ENCODE measurements at regions not wholly inside any gene's neighbourhood (a gene's known extent, or its start where the extent isn't known, plus 50 kb on each side); places are given as distances from the start of the nearest gene placed in this dataset.

DNA sequence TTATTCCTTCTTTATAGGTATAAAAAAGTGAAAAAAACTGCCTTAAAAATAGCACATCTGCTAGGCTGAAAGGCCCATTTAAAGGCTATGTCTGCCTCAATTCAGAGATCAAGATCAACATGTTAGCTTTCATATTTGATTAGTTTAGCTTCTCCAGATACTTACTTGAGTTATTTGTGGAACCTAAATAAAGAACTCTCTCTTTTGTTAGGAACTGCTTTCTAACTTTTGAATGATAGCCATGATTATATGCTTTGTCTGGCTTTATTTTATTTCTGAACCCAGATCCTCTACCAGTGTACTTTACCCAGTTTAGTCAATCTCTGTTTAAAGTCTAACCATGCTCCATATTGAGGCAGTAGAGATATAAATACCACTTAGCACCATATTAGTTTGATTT is 515.5 kb upstream of the SEMA3D start:
- no peak overlapping the region for H3K27ac ChIP-seq
- no peak for TF ChIP-seq ZFX (IDR thresholded peaks at IDR 0.05; ENCODE audit: borderline replicate concordance)
- TF ChIP-seq, protein P1, sequence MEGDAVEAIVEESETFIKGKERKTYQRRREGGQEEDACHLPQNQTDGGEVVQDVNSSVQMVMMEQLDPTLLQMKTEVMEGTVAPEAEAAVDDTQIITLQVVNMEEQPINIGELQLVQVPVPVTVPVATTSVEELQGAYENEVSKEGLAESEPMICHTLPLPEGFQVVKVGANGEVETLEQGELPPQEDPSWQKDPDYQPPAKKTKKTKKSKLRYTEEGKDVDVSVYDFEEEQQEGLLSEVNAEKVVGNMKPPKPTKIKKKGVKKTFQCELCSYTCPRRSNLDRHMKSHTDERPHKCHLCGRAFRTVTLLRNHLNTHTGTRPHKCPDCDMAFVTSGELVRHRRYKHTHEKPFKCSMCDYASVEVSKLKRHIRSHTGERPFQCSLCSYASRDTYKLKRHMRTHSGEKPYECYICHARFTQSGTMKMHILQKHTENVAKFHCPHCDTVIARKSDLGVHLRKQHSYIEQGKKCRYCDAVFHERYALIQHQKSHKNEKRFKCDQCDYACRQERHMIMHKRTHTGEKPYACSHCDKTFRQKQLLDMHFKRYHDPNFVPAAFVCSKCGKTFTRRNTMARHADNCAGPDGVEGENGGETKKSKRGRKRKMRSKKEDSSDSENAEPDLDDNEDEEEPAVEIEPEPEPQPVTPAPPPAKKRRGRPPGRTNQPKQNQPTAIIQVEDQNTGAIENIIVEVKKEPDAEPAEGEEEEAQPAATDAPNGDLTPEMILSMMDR (IDR thresholded peaks at IDR 0.05) = no peak

- no peak for TF ChIP-seq ZFX (IDR thresholded peaks at IDR 0.05; ENCODE audit: borderline replicate concordance)
- TF ChIP-seq, protein P1 (IDR thresholded peaks at IDR 0.05) = no peak
- H3K27ac ChIP-seq = no peak overlapping the region
Measured at GRCh38 chr7:85699482-85699881, 512.6 kb upstream of the SEMA3D start.

- TF ChIP-seq ZFX (IDR thresholded peaks at IDR 0.05; ENCODE audit: borderline replicate concordance) = no peak
- TF ChIP-seq, protein P1 (IDR thresholded peaks at IDR 0.05) = no peak
- no peak overlapping the region for H3K27ac ChIP-seq
Measured at GRCh38 chr7:85695533-85695932, 508.7 kb upstream of the SEMA3D start.

DNA sequence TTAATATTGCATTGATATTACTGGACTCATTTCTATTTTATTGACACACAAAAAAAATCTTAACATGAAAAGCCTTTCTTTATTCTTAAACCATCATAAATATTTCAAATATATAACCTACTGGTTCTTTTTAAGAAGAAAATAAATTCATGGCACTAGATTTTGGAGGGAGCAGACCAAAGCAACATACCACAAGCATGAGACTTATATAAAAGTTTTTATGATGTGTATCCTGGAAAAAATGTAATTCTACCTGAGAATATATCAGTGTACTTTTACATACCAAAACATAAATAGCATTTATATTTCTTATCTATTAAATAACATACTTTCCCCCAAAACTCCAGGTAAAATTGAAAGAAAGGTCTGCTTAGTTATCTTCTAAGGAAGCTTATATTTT is 508.2 kb upstream of the SEMA3D start:
- no peak overlapping the region for H3K27ac ChIP-seq
- TF ChIP-seq ZFX (IDR thresholded peaks at IDR 0.05; ENCODE audit: borderline replicate concordance) = no peak
- TF ChIP-seq, protein P1 (IDR thresholded peaks at IDR 0.05) = no peak

DNA sequence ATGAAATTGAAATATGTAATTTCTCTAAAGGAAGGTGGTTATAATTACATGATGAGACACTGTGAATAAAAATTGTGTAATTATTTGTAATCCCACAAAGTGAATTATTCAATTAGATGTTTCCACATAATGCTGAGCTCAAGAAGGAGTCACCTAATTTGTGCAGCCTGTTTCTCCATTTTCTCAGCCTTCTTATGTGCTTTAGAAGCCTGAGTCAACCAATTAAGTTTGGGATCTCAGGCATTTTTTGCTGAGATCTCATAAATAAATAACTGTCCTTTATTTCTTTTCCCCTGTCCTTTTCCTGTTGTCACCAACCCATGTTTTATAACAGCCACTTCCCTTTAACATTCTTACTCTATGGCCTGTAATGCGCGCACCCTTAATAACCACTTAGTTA is 506.5 kb upstream of the SEMA3D start:
- TF ChIP-seq, protein P1 (IDR thresholded peaks at IDR 0.05) = no peak
- no peak for TF ChIP-seq ZFX (IDR thresholded peaks at IDR 0.05; ENCODE audit: borderline replicate concordance)
- H3K27ac ChIP-seq = no peak overlapping the region

- H3K27ac ChIP-seq = no peak overlapping the region
- TF ChIP-seq, protein P1 (IDR thresholded peaks at IDR 0.05) = no peak
- no peak for TF ChIP-seq ZFX (IDR thresholded peaks at IDR 0.05; ENCODE audit: borderline replicate concordance)
Measured at GRCh38 chr7:85688712-85689111, 501.9 kb upstream of the SEMA3D start.

DNA sequence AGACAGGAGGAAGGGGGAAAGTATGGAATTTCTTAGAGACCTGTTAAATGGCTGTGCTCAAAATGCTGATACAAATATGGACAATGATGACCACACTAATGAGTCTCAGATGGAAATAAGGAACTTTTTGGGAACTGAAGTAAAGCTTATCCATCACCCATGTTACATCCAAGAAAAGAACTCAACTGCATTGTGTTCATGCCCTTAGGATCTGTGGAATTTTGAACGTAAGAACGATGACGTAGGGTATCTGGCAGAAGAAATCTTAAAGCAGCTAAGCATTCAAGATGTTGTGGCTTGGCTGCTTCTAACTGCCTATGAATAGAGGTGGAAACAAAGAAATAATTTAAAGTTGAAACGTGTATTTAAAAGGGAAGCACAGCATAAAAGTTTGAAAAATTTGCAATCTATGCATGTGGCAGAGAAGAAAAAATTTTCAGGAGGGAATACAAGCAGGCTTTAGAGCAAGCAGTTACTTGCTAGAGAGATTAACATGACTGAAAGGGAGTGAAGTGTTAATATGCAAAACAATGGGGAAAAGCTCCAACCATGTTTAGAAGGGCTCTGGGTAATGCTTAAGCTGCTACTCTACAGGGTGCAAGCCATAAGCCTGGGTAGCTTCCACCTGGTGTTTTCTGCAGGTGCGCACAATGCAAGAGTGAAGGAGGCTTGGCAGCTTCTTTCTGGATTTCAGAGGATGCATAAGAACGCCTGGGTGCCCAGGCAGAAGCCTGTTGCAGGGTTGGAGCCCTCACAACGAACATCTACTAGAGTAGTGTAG is 499.7 kb upstream of the SEMA3D start:
- H3K27ac ChIP-seq = no peak overlapping the region
- TF ChIP-seq ZFX (IDR thresholded peaks at IDR 0.05; ENCODE audit: borderline replicate concordance) = no peak
- TF ChIP-seq, protein P1 (IDR thresholded peaks at IDR 0.05) = no peak
